Cardiac fibroblast (primary cell): ENCODE measurements at regions not wholly inside any gene's neighbourhood (a gene's known extent, or its start where the extent isn't known, plus 50 kb on each side); places are given as distances from the start of the nearest gene placed in this dataset.

Experiments used
- DNase-seq, 2 donors: peaks; one replicate each; pipeline versions ENCODE4 v3.0.0 to v3.0.0-alpha.2; 2010; ENCODE audit warnings: low read depth in 2 of 2
- H3K4me3 ChIP-seq, 2 donors: replicated peaks in 1 of 2; 1 replicate in 1 of 2; 2 replicates in 1 of 2; pipeline ENCODE4 v1.5.1; 2011; ENCODE audit warnings: low read depth in 2 of 2, low read length in 2 of 2, mild to moderate bottlenecking in 2 of 2, moderate library complexity in 1 of 2
- TF ChIP-seq, protein P1 (sequence below): IDR thresholded peaks from one replicate; pipeline ENCODE4 v1.5.1; 2011; ENCODE audit warnings: low read depth, mild to moderate bottlenecking, low read length, inconsistent platforms

DNA sequence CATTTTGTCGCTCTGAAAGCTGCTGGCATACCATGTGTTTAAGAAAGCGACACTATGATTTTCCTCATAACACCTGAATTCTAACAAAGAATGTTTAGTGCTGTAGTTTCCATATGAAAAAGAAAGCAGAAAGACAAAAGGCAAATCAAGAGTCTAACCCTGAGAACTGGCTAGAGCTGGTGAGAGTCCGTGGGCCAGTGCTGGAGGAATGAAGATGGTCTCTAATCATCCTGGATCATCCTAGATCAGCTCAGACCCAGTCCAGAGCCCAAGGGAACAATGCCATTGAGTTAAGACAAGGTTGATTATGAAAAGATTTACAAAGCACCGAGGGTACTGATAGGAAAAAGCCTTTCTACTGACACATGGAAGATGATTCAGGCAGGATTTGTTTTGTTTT is 73.0 kb upstream of the MYLIP start:
- DNase-seq, result no peak
- TF ChIP-seq, protein P1, sequence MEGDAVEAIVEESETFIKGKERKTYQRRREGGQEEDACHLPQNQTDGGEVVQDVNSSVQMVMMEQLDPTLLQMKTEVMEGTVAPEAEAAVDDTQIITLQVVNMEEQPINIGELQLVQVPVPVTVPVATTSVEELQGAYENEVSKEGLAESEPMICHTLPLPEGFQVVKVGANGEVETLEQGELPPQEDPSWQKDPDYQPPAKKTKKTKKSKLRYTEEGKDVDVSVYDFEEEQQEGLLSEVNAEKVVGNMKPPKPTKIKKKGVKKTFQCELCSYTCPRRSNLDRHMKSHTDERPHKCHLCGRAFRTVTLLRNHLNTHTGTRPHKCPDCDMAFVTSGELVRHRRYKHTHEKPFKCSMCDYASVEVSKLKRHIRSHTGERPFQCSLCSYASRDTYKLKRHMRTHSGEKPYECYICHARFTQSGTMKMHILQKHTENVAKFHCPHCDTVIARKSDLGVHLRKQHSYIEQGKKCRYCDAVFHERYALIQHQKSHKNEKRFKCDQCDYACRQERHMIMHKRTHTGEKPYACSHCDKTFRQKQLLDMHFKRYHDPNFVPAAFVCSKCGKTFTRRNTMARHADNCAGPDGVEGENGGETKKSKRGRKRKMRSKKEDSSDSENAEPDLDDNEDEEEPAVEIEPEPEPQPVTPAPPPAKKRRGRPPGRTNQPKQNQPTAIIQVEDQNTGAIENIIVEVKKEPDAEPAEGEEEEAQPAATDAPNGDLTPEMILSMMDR, result no peak
- H3K4me3 ChIP-seq, result no peak overlapping the region

DNA sequence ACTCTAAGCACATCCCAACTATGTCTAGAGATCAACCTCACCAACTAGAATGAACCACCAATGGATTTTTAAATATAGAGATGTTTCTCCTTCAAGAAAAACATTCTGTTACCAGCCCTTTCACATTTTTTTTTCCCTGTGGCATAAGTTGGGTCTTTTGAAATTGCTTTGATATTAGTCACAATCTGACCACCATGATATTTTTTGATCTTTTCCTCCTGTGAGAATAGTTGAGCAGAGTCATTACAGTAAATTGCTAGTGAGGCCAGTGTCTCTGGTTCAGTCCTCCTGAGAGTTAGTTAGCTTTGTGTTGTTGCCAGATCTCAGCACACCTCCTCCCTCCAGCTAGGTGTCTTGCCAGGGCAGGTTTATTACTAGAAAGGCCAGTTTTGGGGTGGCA is 79.7 kb upstream of the MYLIP start:
- TF ChIP-seq, protein P1, result no peak
- DNase-seq, result peak in 1 of 2 donors; percentile 13

DNA sequence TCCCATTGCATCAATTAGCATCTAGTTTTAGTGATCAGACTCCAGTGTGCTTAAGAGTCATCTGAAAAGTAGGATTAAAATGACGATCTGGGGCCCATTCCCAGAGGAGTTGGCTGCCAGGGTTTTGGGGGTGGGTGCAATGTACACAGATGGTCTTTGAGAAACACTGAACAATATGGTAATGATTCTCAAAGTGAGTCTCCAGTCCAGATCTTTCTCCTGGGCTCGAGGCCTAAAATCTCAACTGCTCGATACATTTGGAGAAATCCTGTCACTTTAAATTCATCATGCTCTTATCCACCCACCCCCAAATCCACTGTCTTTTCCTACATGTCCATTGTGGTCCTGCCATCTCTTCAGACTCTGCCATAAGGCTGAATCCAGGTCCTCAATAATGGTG is 80.7 kb upstream of the MYLIP start:
- TF ChIP-seq, protein P1, result no peak
- no peak for DNase-seq

More for the DNA sequence above, 79.7 kb upstream of the MYLIP start:
- no peak overlapping the region for H3K4me3 ChIP-seq

DNA sequence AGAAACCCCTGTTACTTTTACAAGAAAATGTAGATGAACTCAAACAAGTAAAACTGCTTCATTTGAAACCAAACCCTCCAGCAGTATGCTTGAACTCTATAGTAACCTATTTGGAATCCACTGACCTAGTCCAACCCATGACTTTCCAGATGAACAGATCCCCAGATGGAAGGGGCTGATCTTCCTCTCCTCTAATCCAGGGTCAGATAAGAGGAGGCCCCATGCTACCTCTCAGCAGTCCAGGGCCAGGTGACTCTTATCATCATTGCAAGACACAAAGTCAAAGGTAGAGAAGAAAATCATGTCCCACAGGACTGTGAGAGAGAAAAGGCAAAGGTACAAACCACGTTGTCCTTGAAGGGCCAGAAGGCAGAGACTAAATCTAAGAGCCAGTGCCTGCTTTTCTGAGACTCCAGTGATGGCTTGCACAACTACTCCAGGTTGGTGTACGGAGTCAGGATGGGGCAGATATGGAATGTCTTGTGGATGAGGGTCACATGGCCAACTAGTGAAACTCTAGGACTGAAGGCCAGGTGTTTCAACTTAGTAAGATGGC is 81.4 kb upstream of the MYLIP start:
- DNase-seq, result no peak
- TF ChIP-seq, protein P1, result no peak
- H3K4me3 ChIP-seq, result no peak overlapping the region

More for the DNA sequence above, 80.7 kb upstream of the MYLIP start:
- no peak overlapping the region for H3K4me3 ChIP-seq

DNA sequence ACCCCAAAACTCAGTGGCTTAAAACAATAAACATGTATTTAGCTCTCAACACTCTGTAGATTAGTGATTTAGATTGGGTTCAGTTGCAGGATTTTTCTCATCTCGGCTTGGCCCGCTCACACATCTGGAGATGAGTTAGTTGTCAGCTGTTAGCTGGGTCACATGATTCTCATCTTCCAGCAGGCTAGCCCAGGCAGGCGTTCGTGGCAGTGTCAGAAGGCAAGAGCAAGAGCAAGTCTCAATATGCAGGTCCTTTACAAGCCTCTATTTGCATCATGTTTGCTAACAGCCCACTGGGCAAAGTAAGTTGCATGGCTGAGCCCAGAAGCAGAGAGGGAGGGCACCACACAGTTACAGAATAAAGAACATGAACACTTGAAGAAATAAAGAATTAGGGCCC is 83.6 kb upstream of the MYLIP start:
- TF ChIP-seq, protein P1, result no peak
- DNase-seq, result no peak
- no peak overlapping the region for H3K4me3 ChIP-seq

DNA sequence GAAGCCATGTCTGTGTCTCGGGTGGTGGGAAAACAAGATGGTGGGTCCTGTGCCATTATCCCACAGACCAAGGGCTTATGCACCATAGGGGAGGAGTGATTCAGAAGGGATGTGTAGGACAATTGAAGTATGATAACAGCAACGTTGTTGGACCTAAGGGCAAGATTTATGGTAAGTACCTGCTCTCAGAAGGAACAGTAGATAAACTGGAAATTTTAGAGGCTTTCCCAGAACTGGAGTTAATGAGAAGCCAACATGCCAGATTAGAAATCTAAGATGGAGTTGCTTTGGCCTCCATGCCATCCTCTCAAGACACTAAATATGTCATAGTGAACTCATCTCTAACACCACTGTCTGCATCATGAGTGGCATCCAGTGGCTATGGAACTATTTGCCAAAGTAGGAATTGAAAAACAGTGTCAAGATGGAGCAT is 84.7 kb upstream of the MYLIP start:
- DNase-seq, result no peak
- TF ChIP-seq, protein P1, result no peak
- no peak overlapping the region for H3K4me3 ChIP-seq
